H1 (cell line): ENCODE measurements at regions not wholly inside any gene's neighbourhood (a gene's known extent, or its start where the extent isn't known, plus 50 kb on each side); places are given as distances from the start of the nearest gene placed in this dataset.

ENCODE experiments used
- CTCF ChIA-PET: fragments of 300-600 bp; sonication (Branson Sonifier 250); formaldehyde crosslinking; loops from one replicate; lab custom pipeline; 2021; ENCODE audit not compliant: partially characterized antibody; lab: Charles Lee
- POLR2A ChIA-PET: fragments of 300-600 bp; sonication (Branson Sonifier 250); formaldehyde crosslinking; loops from one replicate; lab custom pipeline; 2021; ENCODE audit warnings: inconsistent platforms; ENCODE audit not compliant: partially characterized antibody; lab: Charles Lee
- DNase-seq, 2 experiments: peaks; one replicate each; pipeline versions ENCODE4 v3.0.0 to v3.0.0-alpha.2; 2010 to 2022; ENCODE audit warnings: low spot score in 2 of 2, low read depth in 1 of 2, mixed read lengths in 1 of 2
- FAIRE-seq: peaks from 2 replicates; lab custom pipeline; 2011; peaks lifted over from hg19 to GRCh38; lab: Jason Lieb, UNC
- H2AFZ ChIP-seq: 2 replicates; pipeline ENCODE4 v1.8.1; 2012; ENCODE audit warnings: low read length, inconsistent platforms
- H2AK5ac ChIP-seq: 2 replicates; pipeline ENCODE4 v1.6.1; 2013; ENCODE audit warnings: low read depth, low read length
- H2BK120ac ChIP-seq: replicated peaks from 2 replicates; pipeline ENCODE3; 2013; ENCODE audit warnings: low read depth, low read length, inconsistent platforms
- H2BK12ac ChIP-seq: 2 replicates; pipeline ENCODE4 v1.6.1; 2013; ENCODE audit warnings: low read depth, low read length
- H2BK15ac ChIP-seq: 2 replicates; pipeline ENCODE4 v1.6.1; 2013; ENCODE audit warnings: low read length
- H2BK20ac ChIP-seq: 2 replicates; pipeline ENCODE4 v1.6.1; 2013; ENCODE audit warnings: low read length
- H2BK5ac ChIP-seq: 2 replicates; pipeline ENCODE4 v1.6.1; 2013; ENCODE audit warnings: low read depth, low read length
- H3K14ac ChIP-seq: 2 replicates; pipeline ENCODE4 v1.6.1; 2013; ENCODE audit warnings: inconsistent platforms; ENCODE audit not compliant: insufficient read length
- H3K18ac ChIP-seq: 2 replicates; pipeline ENCODE4 v1.6.1; 2013; ENCODE audit warnings: low read length; ENCODE audit errors: extremely low read depth
- H3K23ac ChIP-seq: 2 replicates; pipeline ENCODE4 v1.6.1; 2013; ENCODE audit warnings: inconsistent platforms; ENCODE audit not compliant: insufficient read length
- H3K23me2 ChIP-seq: 2 replicates; pipeline ENCODE4 v1.6.1; 2013; ENCODE audit warnings: low read depth, low read length
- H3K27ac ChIP-seq: 2 replicates; pipeline ENCODE4 v1.6.1; 2011; ENCODE audit warnings: low read depth, low read length, inconsistent platforms
- H3K27me3 ChIP-seq, 4 experiments: replicated peaks in 1 of 4; 1 replicate in 1 of 4; 2 replicates in 3 of 4; pipeline versions ENCODE4 v1.6.1 to v1.8.1; 2011 to 2013; ENCODE audit warnings: low read length in 3 of 4, mild to moderate bottlenecking in 3 of 4, inconsistent platforms in 2 of 4, mixed read lengths in 2 of 4, moderate library complexity in 1 of 4; ENCODE audit not compliant: control insufficient read depth in 3 of 4, insufficient read depth in 3 of 4; ENCODE audit errors: extremely low read depth in 1 of 4
- H3K36me3 ChIP-seq, 4 experiments: 2 replicates each; pipeline versions ENCODE4 v1.6.1 to v1.8.1; 2011 to 2013; ENCODE audit warnings: mild to moderate bottlenecking in 4 of 4, low read length in 3 of 4, moderate library complexity in 2 of 4, control low read depth in 1 of 4, inconsistent platforms in 1 of 4; ENCODE audit not compliant: insufficient read depth in 4 of 4, control insufficient read depth in 2 of 4
- H3K4ac ChIP-seq: replicated peaks from 2 replicates; pipeline ENCODE3; 2013; ENCODE audit warnings: low read length, low read depth, mixed read lengths, inconsistent platforms; ENCODE audit not compliant: insufficient read length
- H3K4me1 ChIP-seq, 4 experiments: replicated peaks in 1 of 4; 1 replicate in 1 of 4; 2 replicates in 3 of 4; pipeline versions ENCODE4 v1.6.1 to v1.8.1; 2011 to 2013; ENCODE audit warnings: low read length in 3 of 4, inconsistent platforms in 2 of 4, mixed read lengths in 1 of 4; ENCODE audit not compliant: insufficient read depth in 4 of 4, control insufficient read depth in 3 of 4
- H3K4me2 ChIP-seq, 2 experiments: 2 replicates each; pipeline versions ENCODE4 v1.6.1 to v1.8.1; 2011 to 2013; ENCODE audit warnings: low read depth in 2 of 2, low read length in 2 of 2, control low read depth in 1 of 2, inconsistent platforms in 1 of 2, mild to moderate bottlenecking in 1 of 2; ENCODE audit not compliant: insufficient read depth in 1 of 2
- H3K4me3 ChIP-seq, 4 experiments: fragments of 200-600, 300-600 bp in 1 of 4; sonication (generic), shearing (Covaris generic), sonication (Bioruptor Twin) in 1 of 4; 2 replicates each; pipeline versions ENCODE4 v1.5.1 to v1.8.1; 2011 to 2016; ENCODE audit warnings: low read length in 4 of 4, low read depth in 3 of 4, control low read depth in 2 of 4, inconsistent platforms in 2 of 4, mild to moderate bottlenecking in 2 of 4, mixed read lengths in 1 of 4, moderate library complexity in 1 of 4; ENCODE audit not compliant: insufficient read depth in 2 of 4; ENCODE audit errors: extremely low read depth in 1 of 4
- H3K56ac ChIP-seq: replicated peaks from 2 replicates; pipeline ENCODE3; 2013; ENCODE audit warnings: low read depth, mild to moderate bottlenecking, mixed read lengths, low read length, inconsistent platforms; ENCODE audit not compliant: insufficient read length
- H3K79me1 ChIP-seq: 2 replicates; pipeline ENCODE4 v1.6.1; 2013; ENCODE audit warnings: low read depth, low read length, control low read depth
- H3K79me2 ChIP-seq, 2 experiments: 2 replicates each; pipeline versions ENCODE4 v1.6.1 to v1.8.1; 2012 to 2013; ENCODE audit warnings: low read length in 2 of 2, mild to moderate bottlenecking in 2 of 2, inconsistent platforms in 1 of 2; ENCODE audit not compliant: insufficient read depth in 2 of 2, control insufficient read depth in 1 of 2
- H3K9ac ChIP-seq, 4 experiments: replicated peaks in 1 of 4; 1 replicate in 1 of 4; 2 replicates in 3 of 4; pipeline versions ENCODE4 v1.6.1 to v1.8.1; 2011 to 2013; ENCODE audit warnings: low read depth in 3 of 4, low read length in 3 of 4, control low read depth in 2 of 4, mild to moderate bottlenecking in 2 of 4, moderate library complexity in 2 of 4, inconsistent platforms in 1 of 4; ENCODE audit errors: extremely low read depth in 1 of 4
- H3K9me3 ChIP-seq, 2 experiments: 2 replicates each; pipeline versions ENCODE4 v1.6.1 to v1.8.1; 2012 to 2013; ENCODE audit warnings: mild to moderate bottlenecking in 2 of 2, moderate library complexity in 2 of 2, control low read depth in 1 of 2, inconsistent platforms in 1 of 2, low read depth in 1 of 2, low read length in 1 of 2, mixed read lengths in 1 of 2; ENCODE audit not compliant: insufficient read depth in 2 of 2
- H4K20me1 ChIP-seq, 2 experiments: replicated peaks in 1 of 2; 2 replicates each; pipeline versions ENCODE3 to v1.8.1; 2011 to 2013; ENCODE audit warnings: inconsistent platforms in 2 of 2, low read length in 2 of 2, mild to moderate bottlenecking in 1 of 2; ENCODE audit not compliant: insufficient read depth in 2 of 2, control insufficient read depth in 1 of 2
- H4K5ac ChIP-seq: 2 replicates; pipeline ENCODE4 v1.6.1; 2013; ENCODE audit warnings: low read length, low read depth, mixed read lengths, inconsistent platforms; ENCODE audit not compliant: insufficient read length
- H4K8ac ChIP-seq: 2 replicates; pipeline ENCODE4 v1.8.0; 2013; ENCODE audit warnings: mild to moderate bottlenecking, moderate library complexity, low read length, inconsistent platforms; ENCODE audit not compliant: insufficient read depth; ENCODE audit errors: extremely low read depth
- H4K91ac ChIP-seq: replicated peaks from 2 replicates; pipeline ENCODE3; 2013; ENCODE audit warnings: low read length, mixed read lengths, inconsistent platforms; ENCODE audit not compliant: insufficient read length
- BCL11A ChIP-seq, 2 experiments: IDR thresholded peaks; one replicate each; pipeline ENCODE4 v1.6.1; 2011; ENCODE audit warnings: low read depth in 2 of 2, low read length in 2 of 2, mild to moderate bottlenecking in 2 of 2
- BRCA1 ChIP-seq: IDR thresholded peaks from 2 replicates; pipeline ENCODE4 v1.6.1; 2012; ENCODE audit warnings: low read depth, low read length, improper control_type of control experiment
- RBBP5 ChIP-seq: IDR thresholded peaks from 2 replicates; pipeline ENCODE4 v1.7.1; 2012; ENCODE audit warnings: low read depth, mild to moderate bottlenecking, inconsistent platforms, low read length, moderate library complexity, borderline replicate concordance
- RXRA ChIP-seq: IDR thresholded peaks from 2 replicates; pipeline ENCODE4 v1.6.1; 2011; ENCODE audit warnings: low read depth, mild to moderate bottlenecking, low read length, moderate library complexity; ENCODE audit not compliant: insufficient read depth
- SRF ChIP-seq: IDR thresholded peaks from 2 replicates; pipeline ENCODE4 v1.6.1; 2011; ENCODE audit warnings: mild to moderate bottlenecking, low read depth, low read length, moderate library complexity
- TAF7 ChIP-seq: optimal IDR thresholded peaks from 2 replicates; pipeline ENCODE3; 2011; ENCODE audit warnings: low read depth, mild to moderate bottlenecking, inconsistent platforms, low read length, moderate library complexity, borderline replicate concordance
- TEAD4 ChIP-seq: IDR thresholded peaks from 2 replicates; pipeline ENCODE4 v1.6.1; 2012; ENCODE audit warnings: low read depth, low read length, inconsistent platforms, mixed read lengths
- ZNF274 ChIP-seq: IDR thresholded peaks from 2 replicates; pipeline ENCODE4 v1.7.0; 2012; ENCODE audit warnings: low read length, borderline replicate concordance; ENCODE audit errors: extremely low read depth
- TF ChIP-seq, protein P1 (sequence below): IDR thresholded peaks from 2 replicates; pipeline ENCODE4 v1.6.1; 2011; ENCODE audit warnings: low read depth, mild to moderate bottlenecking, low read length; ENCODE audit not compliant: insufficient read depth
- TF ChIP-seq, protein P2 (sequence below), 3 experiments: IDR thresholded peaks; 1 replicate in 2 of 3; 2 replicates in 1 of 3; pipeline versions ENCODE4 v1.5.1 to v1.6.1; 2011; ENCODE audit warnings: low read length in 3 of 3, mild to moderate bottlenecking in 3 of 3, inconsistent platforms in 2 of 3, low read depth in 1 of 3, moderate library complexity in 1 of 3; ENCODE audit not compliant: insufficient read depth in 1 of 3; ENCODE audit errors: control extremely low read depth in 1 of 3

GRCh38 chr1:106366627-106367319, 689.7 kb upstream of the PRMT6 start (continued):
- TF ChIP-seq TEAD4: no peak

DNA sequence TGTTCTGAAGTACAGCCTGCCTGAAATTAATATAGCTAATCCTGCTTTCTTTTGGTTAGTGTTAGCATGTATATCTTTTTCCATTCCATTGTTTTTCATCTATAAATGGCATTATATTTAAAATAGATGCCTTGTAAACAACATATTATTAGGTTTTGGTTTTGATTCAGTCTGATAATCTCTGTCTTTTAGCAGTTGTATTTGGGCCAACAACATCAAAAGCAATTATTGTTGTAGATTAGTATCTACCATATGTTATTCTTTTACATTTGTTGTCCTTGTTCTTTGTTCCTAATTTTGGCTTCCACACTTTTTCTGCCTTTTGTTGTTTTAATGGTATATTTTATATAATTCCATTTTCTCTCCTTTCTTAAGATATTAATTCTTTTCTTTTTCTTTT, 678.2 kb upstream of the PRMT6 start:
- no peak overlapping the region for H2BK5ac ChIP-seq
- no peak overlapping the region for H3K18ac ChIP-seq
- no peak overlapping the region for H2AK5ac ChIP-seq
- no peak overlapping the region for H4K8ac ChIP-seq
- no peak overlapping the region for H4K91ac ChIP-seq
- FAIRE-seq: no peak
- H3K14ac ChIP-seq: no peak overlapping the region
- H3K4me3 ChIP-seq: no peak overlapping the region
- no peak overlapping the region for H3K27ac ChIP-seq
- CTCF ChIA-PET: no interaction called here
- no peaks in the 10 kb centered on the region for H4K20me1 ChIP-seq
- no peak overlapping the region for H3K56ac ChIP-seq
- no peak overlapping the region for H2BK20ac ChIP-seq
- H3K9me3 ChIP-seq: no peaks in the 10 kb centered on the region
- no peak overlapping the region for H2BK120ac ChIP-seq
- H2AFZ ChIP-seq: no peak overlapping the region
- no peaks in the 10 kb centered on the region for H3K27me3 ChIP-seq
- H3K23me2 ChIP-seq: no peaks in the 10 kb centered on the region
- no peak overlapping the region for H2BK15ac ChIP-seq
- H3K79me2 ChIP-seq: no peaks in the 10 kb centered on the region
- no peak overlapping the region for H4K5ac ChIP-seq
- H3K23ac ChIP-seq: no peak overlapping the region
- H3K79me1 ChIP-seq: no peaks in the 10 kb centered on the region
- POLR2A ChIA-PET: no interaction called here
- H3K36me3 ChIP-seq: no peaks in the 10 kb centered on the region
- H3K4me1 ChIP-seq: no peaks in the 10 kb centered on the region
- no peak overlapping the region for H2BK12ac ChIP-seq
- H3K9ac ChIP-seq: no peak overlapping the region
- H3K4me2 ChIP-seq: no peak overlapping the region
- DNase-seq: no peak
- no peak overlapping the region for H3K4ac ChIP-seq
- TF ChIP-seq, protein P1, sequence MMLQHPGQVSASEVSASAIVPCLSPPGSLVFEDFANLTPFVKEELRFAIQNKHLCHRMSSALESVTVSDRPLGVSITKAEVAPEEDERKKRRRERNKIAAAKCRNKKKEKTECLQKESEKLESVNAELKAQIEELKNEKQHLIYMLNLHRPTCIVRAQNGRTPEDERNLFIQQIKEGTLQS: no peak
- TF ChIP-seq RXRA: no peak
- no peak for TF ChIP-seq SRF
- TF ChIP-seq ZNF274: no peak
- no peak for TF ChIP-seq RBBP5
- no peak for TF ChIP-seq BRCA1
- TF ChIP-seq BCL11A (IDR thresholded peaks at IDR 0.05; ENCODE audit: low read depth in 2 of 2, low read length in 2 of 2): no peak
- TF ChIP-seq, protein P2, sequence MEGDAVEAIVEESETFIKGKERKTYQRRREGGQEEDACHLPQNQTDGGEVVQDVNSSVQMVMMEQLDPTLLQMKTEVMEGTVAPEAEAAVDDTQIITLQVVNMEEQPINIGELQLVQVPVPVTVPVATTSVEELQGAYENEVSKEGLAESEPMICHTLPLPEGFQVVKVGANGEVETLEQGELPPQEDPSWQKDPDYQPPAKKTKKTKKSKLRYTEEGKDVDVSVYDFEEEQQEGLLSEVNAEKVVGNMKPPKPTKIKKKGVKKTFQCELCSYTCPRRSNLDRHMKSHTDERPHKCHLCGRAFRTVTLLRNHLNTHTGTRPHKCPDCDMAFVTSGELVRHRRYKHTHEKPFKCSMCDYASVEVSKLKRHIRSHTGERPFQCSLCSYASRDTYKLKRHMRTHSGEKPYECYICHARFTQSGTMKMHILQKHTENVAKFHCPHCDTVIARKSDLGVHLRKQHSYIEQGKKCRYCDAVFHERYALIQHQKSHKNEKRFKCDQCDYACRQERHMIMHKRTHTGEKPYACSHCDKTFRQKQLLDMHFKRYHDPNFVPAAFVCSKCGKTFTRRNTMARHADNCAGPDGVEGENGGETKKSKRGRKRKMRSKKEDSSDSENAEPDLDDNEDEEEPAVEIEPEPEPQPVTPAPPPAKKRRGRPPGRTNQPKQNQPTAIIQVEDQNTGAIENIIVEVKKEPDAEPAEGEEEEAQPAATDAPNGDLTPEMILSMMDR (IDR thresholded peaks at IDR 0.05; ENCODE audit: control extremely low read depth in 1 of 3, insufficient read depth in 1 of 3, low read depth in 1 of 3, low read length in 3 of 3): no peak
- TF ChIP-seq TAF7: no peak
